ENCODE measurements at regions not wholly inside any gene's neighbourhood (a gene's known extent, or its start where the extent isn't known, plus 50 kb on each side); places are given as distances from the start of the nearest gene placed in this dataset.

- no peak overlapping the region for H3K27ac ChIP-seq
- no peak overlapping the region for H3K4me2 ChIP-seq
- H3K9me3 ChIP-seq (ENCODE audit: insufficient read depth, low read depth), result no peaks in the 10 kb centered on the region
- intact Hi-C loops (cut with micrococcal nuclease; ENCODE audit: unreplicated experiment), result no loop called here
- no peaks in the 10 kb centered on the region for H3K9me2 ChIP-seq (ENCODE audit: insufficient read depth)
- DNase-seq, result no peak
- no peaks in the 10 kb centered on the region for H3K4me1 ChIP-seq (replicated peaks; ENCODE audit: insufficient read depth)
- POLR2A ChIA-PET (ENCODE audit: unreplicated experiment), result no interaction called here
- CTCF ChIA-PET, result no interaction called here
- H3K36me3 ChIP-seq (ENCODE audit: low read depth), result no peaks in the 10 kb centered on the region
- BruUV-seq (replicated peaks), result no TSS peak
- H4K20me1 ChIP-seq (ENCODE audit: insufficient read depth), result no peaks in the 10 kb centered on the region
- H3F3A ChIP-seq (ENCODE audit: insufficient read depth, low read depth), result no peaks in the 10 kb centered on the region
- H2AFZ ChIP-seq, result no peak overlapping the region
- no peak overlapping the region for H3K4me3 ChIP-seq
- H3K27me3 ChIP-seq (ENCODE audit: insufficient read depth, low read depth), result 0 out of 2 replicates have a peak, but pooled peaks cover 11% of the 10 kb centered on the region
- H3K79me2 ChIP-seq (ENCODE audit: low read depth), result no peaks in the 10 kb centered on the region
- TF ChIP-seq EZH2 (IDR thresholded peaks at IDR 0.05; ENCODE audit: low read depth), result no peak
- no peak for TF ChIP-seq CTCF (conservative IDR thresholded peaks at IDR 0.05)
These were observed 175.6 kb downstream of the RNF144B start for GRCh38 chr6:18562726-18563125.

GRCh38 chr6:18564775-18565174 lies 177.6 kb downstream of the RNF144B start:
- Histone ChIP-seq H3K27ac (no peak overlapping the region), H4K20me1 (ENCODE audit: insufficient read depth) (no peaks in the 10 kb centered on the region), H3K4me1 (replicated peaks; ENCODE audit: insufficient read depth) (no peaks in the 10 kb centered on the region), H3K4me3 (no peak overlapping the region), H3K27me3 (ENCODE audit: insufficient read depth, low read depth) (peaks cover 8% of the 10 kb centered on the region; the same call in 1 of the 2 replicates), H3F3A (ENCODE audit: insufficient read depth, low read depth) (no peaks in the 10 kb centered on the region), H3K79me2 (ENCODE audit: low read depth) (no peaks in the 10 kb centered on the region), H3K9me2 (ENCODE audit: insufficient read depth) (no peaks in the 10 kb centered on the region), H3K36me3 (ENCODE audit: low read depth) (no peaks in the 10 kb centered on the region), H3K4me2 (no peak overlapping the region), H3K9me3 (ENCODE audit: insufficient read depth, low read depth) (no peaks in the 10 kb centered on the region), H2AFZ (no peak overlapping the region)
- no peak for DNase-seq
- ChIA-PET POLR2A (ENCODE audit: unreplicated experiment) (no interaction called here), CTCF (no interaction called here)
- intact Hi-C loops (cut with micrococcal nuclease; ENCODE audit: unreplicated experiment), result no loop called here
- no peak for TF ChIP-seq CTCF (conservative IDR thresholded peaks at IDR 0.05)
- TF ChIP-seq EZH2 (IDR thresholded peaks at IDR 0.05; ENCODE audit: low read depth), result no peak
- BruUV-seq (replicated peaks), result no TSS peak

GRCh38 chr6:18565231-18565630 lies 178.1 kb downstream of the RNF144B start:
- no TSS peak for BruUV-seq (replicated peaks)
- DNase-seq, result no peak
- H3K4me3 ChIP-seq, result no peak overlapping the region
- H3F3A ChIP-seq (ENCODE audit: insufficient read depth, low read depth), result no peaks in the 10 kb centered on the region
- intact Hi-C loops (cut with micrococcal nuclease; ENCODE audit: unreplicated experiment), result no loop called here
- TF ChIP-seq EZH2 (IDR thresholded peaks at IDR 0.05; ENCODE audit: low read depth), result no peak
- H4K20me1 ChIP-seq (ENCODE audit: insufficient read depth), result no peaks in the 10 kb centered on the region
- H3K9me2 ChIP-seq (ENCODE audit: insufficient read depth), result no peaks in the 10 kb centered on the region
- ChIA-PET POLR2A (ENCODE audit: unreplicated experiment) (no interaction called here), CTCF (no interaction called here)
- no peak overlapping the region for H3K4me2 ChIP-seq
- no peaks in the 10 kb centered on the region for H3K79me2 ChIP-seq (ENCODE audit: low read depth)
- H3K36me3 ChIP-seq (ENCODE audit: low read depth), result no peaks in the 10 kb centered on the region
- H3K27me3 ChIP-seq (ENCODE audit: insufficient read depth, low read depth), result peaks cover 8% of the 10 kb centered on the region; the same call in 1 of the 2 replicates
- H3K4me1 ChIP-seq (replicated peaks; ENCODE audit: insufficient read depth), result no peaks in the 10 kb centered on the region
- H3K9me3 ChIP-seq (ENCODE audit: insufficient read depth, low read depth), result no peaks in the 10 kb centered on the region
- no peak overlapping the region for H3K27ac ChIP-seq
- H2AFZ ChIP-seq, result no peak overlapping the region

GRCh38 chr6:18567380-18567779 lies 180.2 kb downstream of the RNF144B start:
- no peaks in the 10 kb centered on the region for H3K36me3 ChIP-seq (ENCODE audit: low read depth)
- H4K20me1 ChIP-seq (ENCODE audit: insufficient read depth), result no peaks in the 10 kb centered on the region
- ChIA-PET POLR2A (ENCODE audit: unreplicated experiment) (no interaction called here), CTCF (no interaction called here)
- H3K4me3 ChIP-seq, result no peak overlapping the region
- no peaks in the 10 kb centered on the region for H3K79me2 ChIP-seq (ENCODE audit: low read depth)
- no TSS peak for BruUV-seq (replicated peaks)
- no peaks in the 10 kb centered on the region for H3K4me1 ChIP-seq (replicated peaks; ENCODE audit: insufficient read depth)
- no peaks in the 10 kb centered on the region for H3K9me2 ChIP-seq (ENCODE audit: insufficient read depth)
- TF ChIP-seq CTCF (conservative IDR thresholded peaks at IDR 0.05) (no peak), EZH2 (IDR thresholded peaks at IDR 0.05; ENCODE audit: low read depth) (no peak)
- H3K27ac ChIP-seq, result no peak overlapping the region
- H3K4me2 ChIP-seq, result no peak overlapping the region
- H3K9me3 ChIP-seq (ENCODE audit: insufficient read depth, low read depth), result no peaks in the 10 kb centered on the region
- H3F3A ChIP-seq (ENCODE audit: insufficient read depth, low read depth), result no peaks in the 10 kb centered on the region
- intact Hi-C loops (cut with micrococcal nuclease; ENCODE audit: unreplicated experiment), result no loop called here
- peaks cover 4% of the 10 kb centered on the region; the same call in 1 of the 2 replicates for H3K27me3 ChIP-seq (ENCODE audit: insufficient read depth, low read depth)
- no peak overlapping the region for H2AFZ ChIP-seq
- DNase-seq, result no peak

Data from PC-9 (cell line).